ENCODE measurements at regions not wholly inside any gene's neighbourhood (a gene's known extent, or its start where the extent isn't known, plus 50 kb on each side); places are given as distances from the start of the nearest gene placed in this dataset.
"Not testable (repeated sequence)": the region's sequence is repeated elsewhere in the genome, so short reads cannot be mapped to it uniquely, and the experiment has no call there.

DNA sequence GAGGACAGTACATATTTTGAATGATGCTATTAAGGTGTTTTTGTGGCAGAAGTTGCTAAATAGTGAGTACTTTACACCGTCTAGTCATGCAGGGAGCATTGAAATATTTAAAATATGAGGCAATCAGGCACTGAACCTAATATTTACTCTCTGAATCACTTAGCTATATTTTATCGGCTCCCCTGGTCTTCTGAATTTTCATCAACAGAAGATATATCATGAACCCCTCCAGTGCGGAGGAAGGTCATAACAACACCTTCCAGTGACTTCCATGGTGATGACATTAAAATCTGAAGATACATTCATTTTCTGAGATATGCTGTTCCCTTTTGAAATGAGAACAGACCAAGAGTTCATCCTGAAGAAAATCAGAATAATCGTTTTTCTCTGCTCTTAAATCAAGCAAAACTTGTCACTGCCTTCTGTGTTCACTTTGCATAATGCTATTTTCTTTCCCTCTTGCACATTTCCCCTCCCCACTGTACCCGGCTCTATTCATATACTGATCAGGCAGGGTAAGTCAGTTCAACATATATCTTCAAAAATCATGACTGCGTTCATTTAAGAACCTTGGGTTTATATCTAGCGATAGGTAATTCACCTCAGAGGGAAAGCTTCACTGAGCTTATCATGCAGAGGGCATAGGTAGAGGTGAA, 729.9 kb upstream of the GYPC start:
- DNase-seq, result no peak

DNA sequence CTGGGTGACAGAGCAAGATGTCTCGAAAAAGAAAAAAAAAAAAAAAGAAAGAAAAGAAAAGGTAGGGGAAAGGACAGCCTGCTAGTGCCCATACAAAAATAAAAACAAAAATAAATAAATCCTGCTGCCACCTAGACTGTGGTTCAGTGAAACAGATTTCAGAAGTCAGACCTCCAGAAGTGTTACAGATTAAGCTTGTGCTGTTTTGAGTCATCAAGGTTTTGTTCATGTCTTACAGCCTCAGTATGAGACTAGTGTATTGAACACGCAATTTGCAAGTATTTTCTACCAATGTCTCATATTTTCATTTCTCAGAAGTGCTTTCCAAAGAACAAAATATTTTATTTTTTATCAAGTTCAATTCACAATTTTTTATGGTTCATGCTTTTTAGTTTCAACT, 720.4 kb upstream of the GYPC start:
- DNase-seq, result no peak

DNA sequence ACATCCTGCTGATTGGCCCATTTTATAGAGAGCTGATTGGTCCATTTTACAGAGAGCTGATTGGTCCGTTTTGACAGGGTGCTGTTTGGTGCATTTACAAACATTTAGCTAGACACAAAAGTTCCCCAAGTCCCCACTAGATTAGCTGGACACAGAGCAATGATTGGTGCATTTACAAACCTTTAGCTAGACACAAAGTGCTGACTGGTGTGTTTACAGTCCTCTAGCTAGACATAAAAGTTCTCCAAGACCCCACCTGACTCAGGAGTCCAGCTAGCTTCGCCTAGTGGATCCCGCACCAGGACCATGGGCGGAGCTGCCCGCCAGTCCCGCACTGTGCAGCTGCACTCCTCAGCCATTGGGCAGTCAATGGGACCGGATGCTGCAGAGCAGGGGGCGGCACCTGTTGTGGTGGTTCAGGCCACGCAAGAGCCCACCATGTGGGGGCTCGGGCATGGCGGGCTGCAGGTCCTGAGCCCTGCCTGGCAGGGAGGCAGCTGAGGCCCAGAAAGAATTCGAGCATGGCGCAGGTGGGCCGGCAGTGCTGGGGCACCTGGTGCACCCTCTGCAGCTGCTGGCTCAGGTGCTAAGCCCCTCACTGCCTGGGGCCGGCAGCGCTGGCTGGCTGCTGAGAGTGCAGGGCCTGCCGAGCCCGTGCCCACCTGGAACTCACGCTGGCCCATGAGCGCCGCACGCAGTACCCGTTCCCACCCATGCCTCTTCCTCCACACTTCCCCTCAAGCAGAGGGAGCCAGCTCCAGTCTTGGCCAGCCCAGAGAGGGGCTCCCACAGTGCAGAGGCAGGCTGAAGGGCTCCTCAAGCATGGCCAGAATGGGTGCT, 713.2 kb upstream of the GYPC start:
- DNase-seq, result no peak

DNA sequence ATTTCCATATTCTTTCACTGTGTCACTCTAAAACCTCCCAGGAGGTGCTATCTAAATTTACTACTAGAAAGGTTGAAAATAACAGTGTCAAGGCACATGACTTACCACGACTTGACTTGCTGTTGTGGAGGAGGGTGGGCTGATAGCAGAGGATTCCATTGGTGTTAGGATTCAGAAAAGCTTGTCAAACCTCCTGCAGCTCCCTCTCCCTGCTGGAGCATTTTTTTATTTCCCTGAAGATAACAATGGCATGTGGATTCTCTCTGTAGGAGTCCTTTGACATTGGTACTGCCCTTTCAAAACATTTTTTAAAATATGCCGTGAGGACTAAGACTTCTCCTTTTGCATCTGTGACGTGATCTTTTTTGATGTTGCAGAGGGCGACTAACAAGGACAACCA, 696.9 kb upstream of the GYPC start:
- no peak for DNase-seq

DNA sequence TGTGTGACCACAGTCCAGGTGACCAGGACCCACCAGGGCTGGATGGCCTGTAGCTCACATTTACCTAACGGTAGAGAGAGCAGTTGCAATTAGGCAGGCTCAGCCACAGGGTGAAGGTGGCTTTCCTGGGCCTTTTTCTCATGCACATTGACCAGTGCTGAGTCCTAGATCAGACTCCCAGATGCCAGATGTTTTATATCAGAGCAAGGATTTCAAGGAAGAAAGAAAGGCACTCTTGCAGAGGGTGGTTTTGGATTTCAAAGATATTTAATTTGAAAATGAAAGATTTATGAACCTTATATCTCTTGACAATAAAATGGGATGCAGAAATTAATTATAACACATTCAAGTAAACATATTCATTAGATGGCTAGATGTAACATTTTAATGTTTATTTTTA, 694.2 kb upstream of the GYPC start:
- no peak for DNase-seq

DNA sequence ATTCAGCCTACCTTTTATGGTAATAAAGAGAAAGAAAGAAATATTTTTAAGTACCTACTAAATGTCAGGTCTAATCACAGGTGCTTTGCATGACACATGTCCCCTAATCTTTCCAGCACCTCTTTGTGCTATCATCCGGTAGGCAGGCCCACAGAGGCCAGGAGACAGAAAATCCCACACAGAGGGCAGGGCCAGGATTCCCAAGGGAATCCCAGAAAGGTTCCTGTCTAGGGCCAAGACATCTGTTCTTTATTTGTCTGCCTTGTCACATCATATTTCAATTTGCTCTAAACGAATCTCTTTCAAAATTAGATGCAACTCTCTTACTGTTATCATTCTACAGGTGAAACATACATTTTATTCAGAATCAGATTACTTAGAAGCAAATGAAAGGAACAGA, 676.1 kb upstream of the GYPC start:
- DNase-seq, result no peak

DNA sequence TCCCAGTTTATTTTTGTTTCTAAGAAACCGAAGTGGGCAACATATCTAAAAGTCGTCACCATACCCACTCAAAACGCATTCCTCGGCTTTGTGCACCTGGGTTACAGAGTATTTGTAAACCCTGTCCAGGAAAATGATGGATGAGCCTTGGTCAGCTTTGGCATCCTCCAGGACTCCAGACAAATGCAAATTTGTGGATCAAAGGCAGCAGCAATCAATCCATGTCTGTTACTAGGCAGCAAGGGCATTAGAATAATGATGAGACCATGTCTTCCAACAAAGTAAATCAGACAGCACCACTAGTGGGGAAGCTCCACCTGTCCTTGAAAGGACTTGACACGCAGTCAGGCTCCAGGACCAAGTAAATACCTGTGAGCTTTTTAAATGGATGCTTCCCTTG, 672.6 kb upstream of the GYPC start:
- no peak for DNase-seq

DNA sequence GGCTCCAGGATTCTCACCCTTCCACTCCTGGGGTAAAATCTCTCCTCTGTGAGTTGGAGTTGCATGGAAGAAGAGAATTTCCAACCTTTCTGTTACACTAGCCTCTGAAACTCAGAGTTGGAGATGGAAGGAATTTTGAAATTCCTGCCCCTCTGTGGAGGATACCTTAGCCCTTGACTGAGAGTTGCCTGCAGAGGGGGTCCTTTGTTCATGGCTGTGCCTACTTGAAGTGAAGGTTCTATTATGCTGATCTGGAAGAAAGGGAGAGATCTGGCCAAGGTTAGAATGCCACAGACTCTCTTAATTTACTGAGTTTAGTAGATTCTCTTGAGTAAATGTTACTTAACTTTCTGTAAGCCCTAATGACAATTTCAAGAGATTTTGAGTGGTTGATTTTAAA, 626.6 kb upstream of the GYPC start:
- no peak for DNase-seq

DNA sequence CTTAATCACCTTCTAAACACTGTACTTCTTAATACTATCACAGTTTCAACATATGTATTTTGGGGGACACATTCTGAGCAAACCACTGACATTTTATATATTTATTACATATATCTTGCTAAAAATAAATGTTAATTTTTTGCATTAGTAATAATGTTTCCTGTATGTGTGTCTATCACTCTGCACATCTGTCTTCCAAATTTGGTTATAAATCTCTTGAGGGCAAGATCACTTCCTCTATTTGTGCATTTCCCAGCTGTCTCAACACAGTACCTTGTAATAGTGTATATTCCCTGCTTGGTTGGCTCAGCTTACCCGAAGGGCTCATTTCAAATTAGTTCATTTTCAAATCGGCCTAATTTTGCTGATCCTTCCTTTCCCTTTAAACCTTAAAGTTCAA, 617.1 kb upstream of the GYPC start:
- DNase-seq, result no peak

DNA sequence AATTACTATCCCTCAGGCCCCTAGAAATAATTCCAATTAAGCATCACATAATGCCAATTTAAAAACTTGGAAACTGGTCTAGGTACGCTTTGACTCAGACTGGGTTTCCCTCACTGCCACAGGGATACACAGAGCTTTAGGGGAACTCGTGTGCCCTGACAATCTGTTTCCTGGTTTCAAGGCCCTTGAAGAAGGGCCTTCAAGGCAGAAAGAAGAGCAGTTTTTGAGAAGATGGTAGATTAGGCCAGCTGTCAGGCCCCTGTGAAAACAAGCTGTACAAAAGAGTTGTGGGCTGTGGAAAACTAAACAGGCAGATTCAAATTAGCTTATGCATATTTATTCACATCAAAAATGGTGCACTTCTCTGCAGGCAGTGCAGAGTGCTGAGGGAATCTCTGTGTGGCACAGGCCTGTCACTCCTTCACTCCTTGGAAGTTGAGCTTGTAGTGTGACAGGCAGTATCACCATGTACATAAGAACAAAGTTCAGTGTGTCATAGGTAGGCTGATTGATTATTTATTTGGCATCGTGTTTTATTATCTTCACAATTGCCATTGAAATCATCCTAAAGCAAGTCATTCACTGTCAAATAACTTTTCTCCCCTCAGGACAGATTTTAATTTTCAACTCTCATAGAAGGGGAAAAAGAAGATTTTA, 614.4 kb upstream of the GYPC start:
- DNase-seq, result no peak

DNA sequence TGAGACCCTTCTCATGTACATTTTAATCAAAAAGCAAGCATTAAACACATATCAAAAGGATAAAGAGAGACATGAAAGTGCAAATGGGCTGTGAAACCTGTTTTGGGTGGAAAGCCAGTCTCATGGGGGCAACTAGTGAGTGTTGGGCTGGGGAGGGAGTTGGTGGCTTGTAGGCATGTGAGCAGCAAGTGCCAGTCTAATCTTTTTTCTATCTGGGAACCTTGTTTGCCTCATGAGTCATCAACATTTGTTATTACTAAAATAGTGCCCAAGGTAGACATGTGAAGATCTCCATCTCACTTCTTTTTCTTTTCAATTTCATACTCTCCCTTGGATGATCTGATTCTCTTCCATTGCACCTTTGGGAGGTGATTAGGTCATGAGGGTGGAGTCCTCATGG, 613.9 kb upstream of the GYPC start:
- no peak for DNase-seq

DNA sequence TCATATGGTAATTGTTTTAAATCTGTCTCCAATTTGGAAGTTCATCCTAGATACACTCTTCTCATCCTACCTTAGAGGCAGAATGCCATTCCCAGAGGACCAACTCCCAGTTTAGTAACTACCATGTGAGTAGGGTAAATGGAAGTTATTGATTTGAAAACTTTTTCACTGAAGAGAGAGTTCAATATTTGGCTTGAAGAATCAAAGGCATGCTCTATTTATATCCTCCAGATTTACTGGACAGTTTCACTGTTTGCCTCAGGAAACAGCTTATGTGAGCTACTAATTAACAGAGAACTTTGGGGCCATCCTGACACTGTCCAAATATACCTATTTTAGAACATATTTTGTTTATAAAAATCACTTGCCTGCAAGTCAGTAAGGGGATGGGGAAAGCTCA, 607.2 kb upstream of the GYPC start:
- no peak for DNase-seq

DNA sequence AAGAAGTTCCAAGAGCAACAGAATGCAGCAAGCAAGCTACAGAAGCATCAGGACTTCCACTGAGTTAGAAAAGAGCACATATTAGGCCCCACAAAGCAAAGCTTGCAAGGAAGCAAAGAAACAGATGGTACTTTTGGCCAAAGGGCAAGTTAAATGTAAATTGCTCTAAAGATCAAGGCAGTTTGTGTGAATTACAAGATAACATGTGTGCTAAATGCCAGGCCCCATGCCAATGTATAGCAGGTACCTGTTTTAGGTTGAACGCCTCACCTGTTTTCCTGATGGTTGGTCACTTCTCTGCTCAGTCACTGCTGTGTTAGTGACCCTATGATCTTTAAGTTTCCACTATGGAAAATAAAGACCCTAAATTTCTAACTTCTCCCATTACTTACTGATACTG, 606.5 kb upstream of the GYPC start:
- DNase-seq, result no peak

DNA sequence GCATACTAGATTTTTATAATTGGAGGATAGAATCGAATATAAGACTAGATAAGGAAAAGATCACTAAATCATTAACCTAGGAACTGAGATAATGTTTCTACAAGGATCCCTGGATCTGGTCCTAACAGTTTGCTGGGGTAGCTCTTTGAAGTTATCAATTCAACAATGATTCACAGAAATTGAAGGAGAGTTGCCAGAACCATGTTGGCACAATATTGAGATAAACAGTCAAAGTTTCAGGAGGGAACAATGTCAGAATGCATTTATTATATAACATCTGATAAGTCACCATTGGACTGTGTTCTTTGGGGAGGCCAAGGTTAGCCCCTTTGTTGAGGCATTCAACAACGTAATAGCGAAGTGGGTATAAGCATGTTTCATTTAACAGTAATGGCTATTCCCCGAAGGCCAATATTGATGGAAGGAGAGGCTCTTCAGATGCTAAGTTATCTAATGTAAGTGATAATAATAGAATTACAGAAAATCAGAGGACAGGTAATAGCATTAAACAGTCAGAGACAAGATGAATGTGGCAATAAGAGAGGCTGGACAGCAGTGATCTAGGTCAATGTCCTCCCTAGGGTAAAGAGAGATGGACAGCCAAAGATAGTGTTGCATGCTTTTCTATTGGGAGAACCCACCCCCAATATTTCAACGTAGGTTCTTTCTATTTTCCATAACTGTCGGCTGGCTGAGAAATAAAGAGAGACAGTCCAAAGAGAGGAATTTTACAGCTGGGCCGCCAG, 604.8 kb upstream of the GYPC start:
- no peak for DNase-seq

DNA sequence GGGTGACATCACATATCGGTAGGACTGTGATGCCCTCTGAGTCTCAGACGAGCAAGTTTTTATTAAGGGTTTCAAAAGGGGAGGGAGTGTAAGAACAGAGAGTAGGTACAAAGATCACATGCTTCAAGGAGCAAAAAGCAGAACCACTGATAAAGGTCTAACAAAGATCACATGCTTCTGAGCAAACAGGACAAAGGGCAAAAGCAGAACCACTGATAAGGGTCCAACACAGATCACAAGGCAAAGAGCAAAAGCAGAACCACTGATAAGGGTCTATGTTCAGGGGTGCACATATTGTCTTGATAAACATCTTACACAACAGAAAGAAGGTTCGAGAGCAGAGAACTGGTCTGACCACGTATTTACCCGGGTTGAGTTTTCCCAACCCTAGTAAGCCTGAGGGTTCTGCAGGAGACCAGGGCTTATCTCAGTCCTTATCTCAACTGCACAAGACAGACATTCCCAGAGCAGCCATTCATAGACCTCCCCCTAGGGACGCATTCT, 604.2 kb upstream of the GYPC start:
- not testable (repeated sequence) for DNase-seq

DNA sequence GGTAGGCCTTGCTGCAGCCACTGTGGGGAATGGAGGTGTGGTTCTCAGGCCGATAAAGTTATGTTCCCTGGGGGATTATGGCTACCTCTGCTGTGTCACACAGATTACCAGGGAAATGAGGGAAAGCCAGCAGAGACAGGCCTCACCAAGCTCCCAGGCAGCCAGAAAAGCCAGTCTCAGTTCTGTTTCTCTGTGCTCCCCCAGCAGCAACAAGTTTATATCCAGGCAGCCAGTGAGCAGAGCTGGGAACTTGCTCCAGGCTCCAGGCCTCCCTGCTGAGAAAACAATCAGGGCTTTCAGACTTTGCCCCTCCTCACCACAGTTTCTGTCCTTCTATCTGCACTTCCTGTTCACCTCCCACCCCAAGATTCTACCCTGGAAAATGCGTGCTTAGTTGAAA, 596.6 kb upstream of the GYPC start:
- no peak for DNase-seq

DNA sequence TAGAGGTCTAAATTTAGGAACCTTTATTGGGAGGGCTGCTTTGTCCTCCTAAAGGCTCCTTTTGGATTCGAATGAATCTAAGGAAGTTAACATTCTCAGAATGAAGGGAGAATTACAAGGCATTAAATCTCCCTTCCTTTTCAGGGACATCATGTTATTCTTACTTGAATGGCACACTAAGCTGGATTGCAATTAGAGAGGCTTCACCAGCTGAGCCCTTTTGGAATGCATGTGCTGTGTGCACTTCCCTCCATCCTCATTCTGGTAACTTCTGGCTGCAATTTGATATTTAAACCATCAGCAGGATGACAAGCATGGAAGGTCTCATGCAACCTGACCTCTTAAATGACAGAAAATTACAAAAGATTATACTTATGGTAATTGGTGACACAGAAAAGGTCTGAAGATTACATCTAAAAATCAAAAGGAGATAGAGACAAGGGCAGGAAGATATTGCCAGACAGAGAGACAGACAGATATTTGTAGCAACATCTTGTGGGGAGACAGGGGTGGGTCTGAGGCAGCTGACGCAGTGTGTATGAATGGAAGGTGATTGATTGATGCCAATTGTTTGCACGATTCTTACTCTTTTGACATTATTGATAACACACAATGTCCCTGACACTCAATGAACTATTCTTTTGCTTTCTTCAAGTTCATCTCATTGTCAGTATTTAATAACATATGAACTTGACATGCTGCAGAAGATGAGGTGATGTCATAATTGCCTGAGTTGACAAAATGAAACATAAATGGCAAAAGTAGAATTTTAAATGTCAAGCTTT, 570.8 kb upstream of the GYPC start:
- DNase-seq, result no peak

DNA sequence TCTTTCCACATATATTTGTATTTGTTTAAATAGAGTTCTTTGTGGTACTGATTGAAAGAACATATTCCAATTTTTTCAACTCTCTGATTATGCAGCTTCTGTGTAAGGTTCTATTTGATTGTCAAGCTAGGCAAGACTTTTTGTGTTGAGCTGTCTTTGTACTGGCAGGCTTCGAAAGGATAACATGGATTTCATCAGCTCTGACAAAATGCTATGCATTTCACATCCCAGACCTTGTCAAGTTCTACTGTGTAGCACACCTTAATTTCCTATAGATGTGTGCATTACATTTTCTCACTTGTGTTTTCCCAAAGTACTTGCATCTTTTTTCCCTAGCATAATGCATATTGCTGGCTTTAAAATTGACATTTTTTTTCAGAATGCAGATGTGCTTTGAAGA, 555.0 kb upstream of the GYPC start:
- DNase-seq, result no peak

DNA sequence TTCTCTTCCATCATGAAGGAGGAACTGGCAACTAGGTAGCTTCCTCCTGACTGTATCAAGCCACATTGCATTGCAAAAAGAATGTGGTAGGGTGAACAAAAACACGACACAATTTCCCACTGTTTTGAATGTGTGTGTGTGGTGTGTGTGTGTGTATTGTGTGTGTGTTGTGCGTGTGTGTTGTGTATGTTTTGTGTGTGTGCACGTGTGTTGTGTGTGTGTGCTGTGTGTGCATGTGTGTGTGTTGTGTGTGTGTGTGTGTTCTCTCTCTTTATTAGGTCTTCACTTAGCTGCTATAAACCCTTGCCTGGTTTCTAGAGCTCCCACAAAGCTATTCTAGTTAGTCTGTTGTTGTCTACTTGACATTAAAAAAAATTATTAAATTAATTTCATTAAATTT, 550.0 kb upstream of the GYPC start:
- no peak for DNase-seq

DNA sequence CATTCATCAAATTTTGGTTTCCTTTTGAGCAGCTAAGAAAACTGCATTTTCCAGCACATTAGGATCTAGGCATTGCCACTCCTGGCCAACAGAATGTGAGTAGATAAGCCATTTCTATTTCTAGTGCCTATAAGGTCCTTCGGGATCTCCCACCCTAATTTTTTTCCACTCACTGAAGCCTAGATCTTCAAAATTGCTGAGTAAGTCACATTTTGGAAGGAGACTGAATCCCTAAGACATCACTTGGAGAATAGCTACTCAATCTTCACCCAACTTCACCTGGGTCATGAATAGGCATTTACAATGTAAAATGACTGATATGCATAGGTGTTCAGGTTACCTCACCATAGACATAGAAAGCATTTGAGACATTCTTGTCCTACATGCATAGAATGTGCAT, 548.1 kb upstream of the GYPC start:
- no peak for DNase-seq

DNA sequence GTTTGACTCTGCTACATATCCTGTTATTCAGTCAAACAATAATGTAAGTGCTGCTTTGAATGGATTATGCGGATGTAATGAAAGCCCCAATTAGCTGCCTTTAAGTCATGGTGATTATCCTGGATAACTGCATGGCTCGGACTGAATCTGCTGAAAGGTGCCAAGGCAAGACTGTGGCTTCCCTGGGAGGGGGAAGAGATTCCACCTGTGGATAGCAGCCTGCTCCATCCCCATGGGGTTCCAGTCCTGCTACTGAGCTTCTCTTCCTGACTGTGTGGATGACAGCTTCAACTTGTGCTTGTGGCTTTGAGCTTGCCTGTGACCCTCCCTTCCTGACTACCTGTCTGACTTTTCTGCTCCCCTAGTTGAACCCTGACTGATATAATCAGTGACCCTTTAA, 540.0 kb upstream of the GYPC start:
- no peak for DNase-seq

DNA sequence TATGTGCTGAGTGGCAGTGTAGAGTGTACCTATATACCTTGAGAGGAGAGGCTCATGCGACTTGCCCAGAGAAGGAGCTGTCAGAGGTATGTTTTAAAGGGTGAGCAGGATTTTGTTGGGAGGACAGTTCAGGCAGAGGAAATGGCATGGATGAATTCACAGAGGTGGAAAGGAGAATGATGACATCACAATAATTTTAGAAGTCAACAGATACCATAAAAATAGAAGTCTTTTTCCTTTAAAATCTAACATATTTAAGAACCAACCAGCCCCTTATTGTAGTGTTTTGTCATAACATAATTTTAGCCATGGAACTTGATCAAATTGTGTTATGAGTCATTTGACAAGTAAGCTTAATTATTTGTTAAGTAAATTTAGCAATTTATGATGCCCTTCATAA, 538.1 kb upstream of the GYPC start:
- DNase-seq, result no peak

DNA sequence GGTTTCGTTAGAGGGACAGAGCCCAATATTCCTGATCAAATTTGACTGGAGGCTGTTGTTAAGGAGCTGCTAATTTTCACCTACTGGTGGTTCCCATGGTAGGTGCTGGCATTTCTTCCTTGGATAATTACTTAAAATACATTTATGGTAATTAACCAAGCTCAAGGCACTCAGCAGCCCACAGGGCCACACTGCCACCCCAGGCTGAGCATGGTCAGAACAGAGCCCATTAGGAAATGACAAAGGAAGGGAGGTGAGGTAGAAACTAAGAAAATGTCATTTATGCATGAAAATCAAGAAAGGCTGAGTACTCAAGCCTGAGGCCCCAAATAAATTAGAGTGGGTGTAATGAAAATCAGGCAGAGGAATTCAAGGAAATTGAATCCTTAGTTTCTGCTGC, 510.2 kb upstream of the GYPC start:
- DNase-seq, result no peak
